ENCODE measurements at regions not wholly inside any gene's neighbourhood (a gene's known extent, or its start where the extent isn't known, plus 50 kb on each side); places are given as distances from the start of the nearest gene placed in this dataset.
"Not testable (repeated sequence)": the region's sequence is repeated elsewhere in the genome, so short reads cannot be mapped to it uniquely, and the experiment has no call there.

GRCh38 chrX:1093121-1093520 is 119.3 kb downstream of the CRLF2 start:
- H2AFZ ChIP-seq (ENCODE audit: low read length): peak overlapping the region; percentile 71
- H3K14ac ChIP-seq (ENCODE audit: low read length): no peak overlapping the region
- no peak overlapping the region for H3K27ac ChIP-seq (replicated peaks; ENCODE audit: low read length)
- H2BK12ac ChIP-seq (ENCODE audit: low read length): no peak overlapping the region
- no peak overlapping the region for H3K9ac ChIP-seq (ENCODE audit: low read depth, low read length, poor library complexity)
- no peak overlapping the region for H3K18ac ChIP-seq (ENCODE audit: low read length)
- no peak overlapping the region for H3K4me3 ChIP-seq (ENCODE audit: low read length in 2 of 2)
- no peak overlapping the region for H3K4ac ChIP-seq (ENCODE audit: low read length)
- H4K91ac ChIP-seq (ENCODE audit: low read depth, low read length, poor library complexity): no peak overlapping the region
- no peak overlapping the region for H3K4me2 ChIP-seq (ENCODE audit: insufficient read depth, low read length, poor library complexity, severe bottlenecking)
- H3K23ac ChIP-seq (ENCODE audit: low read depth, low read length, poor library complexity): no peak overlapping the region
- peaks cover 5 to 7% of the 10 kb centered on the region in 2 donors for H3K9me3 ChIP-seq (replicated peaks in 1 of 2; ENCODE audit: control insufficient read depth in 2 of 2, insufficient read depth in 1 of 2, low read depth in 1 of 2, low read length in 2 of 2)
- no peak overlapping the region for H4K8ac ChIP-seq (ENCODE audit: low read depth, low read length)
- no peaks in the 10 kb centered on the region for H3K27me3 ChIP-seq (ENCODE audit: control insufficient read depth in 3 of 3, insufficient read depth in 3 of 3, low read depth in 1 of 3, low read length in 3 of 3)
- H2BK5ac ChIP-seq (ENCODE audit: low read length): no peak overlapping the region
- H2BK15ac ChIP-seq (ENCODE audit: low read length): no peak overlapping the region
- no peak overlapping the region for H2BK120ac ChIP-seq (ENCODE audit: low read depth, low read length)
- peaks cover 1% of the 10 kb centered on the region for H3K79me1 ChIP-seq (ENCODE audit: low read depth, low read length)
- WGBS, 2 donors (ENCODE audit: extremely low coverage in 2 of 2, insufficient read length in 2 of 2, insufficient replicate concordance in 1 of 2): no CpG with 5 or more reads among the region's 14 CpGs
- H3K4me1 ChIP-seq (ENCODE audit: control insufficient read depth in 2 of 2, insufficient read depth in 1 of 2, low read depth in 1 of 2, low read length in 2 of 2): peaks cover 4 to 13% of the 10 kb centered on the region in 2 donors
- H3K36me3 ChIP-seq (replicated peaks in 1 of 2; ENCODE audit: control insufficient read depth in 2 of 2, insufficient read depth in 2 of 2, low read length in 2 of 2): no peaks in the 10 kb centered on the region
- H2AK5ac ChIP-seq (ENCODE audit: low read depth, low read length): no peak overlapping the region
- DNase-seq (ENCODE audit: low spot score): no peak

GRCh38 chrX:1086444-1087409 is 125.7 kb downstream of the CRLF2 start:
- Histone ChIP-seq H3K4me2 (ENCODE audit: insufficient read depth, low read length, poor library complexity, severe bottlenecking) (no peak overlapping the region), H3K18ac (ENCODE audit: low read length) (no peak overlapping the region), H3K79me1 (ENCODE audit: low read depth, low read length) (no peaks in the 10 kb centered on the region), H2BK15ac (ENCODE audit: low read length) (no peak overlapping the region), H4K8ac (ENCODE audit: low read depth, low read length) (no peak overlapping the region), H3K14ac (ENCODE audit: low read length) (no peak overlapping the region), H2BK5ac (ENCODE audit: low read length) (no peak overlapping the region), H3K27ac (replicated peaks; ENCODE audit: low read length) (no peak overlapping the region), H3K23ac (ENCODE audit: low read depth, low read length, poor library complexity) (no peak overlapping the region), H3K4me3 (ENCODE audit: low read length in 2 of 2) (no peak overlapping the region), H2AK5ac (ENCODE audit: low read depth, low read length) (no peak overlapping the region), H3K9me3 (replicated peaks in 1 of 2; ENCODE audit: control insufficient read depth in 2 of 2, insufficient read depth in 1 of 2, low read depth in 1 of 2, low read length in 2 of 2) (no peaks in the 10 kb centered on the region), H3K36me3 (replicated peaks in 1 of 2; ENCODE audit: control insufficient read depth in 2 of 2, insufficient read depth in 2 of 2, low read length in 2 of 2) (no peaks in the 10 kb centered on the region), H3K27me3 (ENCODE audit: control insufficient read depth in 3 of 3, insufficient read depth in 3 of 3, low read depth in 1 of 3, low read length in 3 of 3) (peaks cover 0 to 2% (median 0%) of the 10 kb centered on the region in 3 experiments), H3K9ac (ENCODE audit: low read depth, low read length, poor library complexity) (no peak overlapping the region), H4K91ac (ENCODE audit: low read depth, low read length, poor library complexity) (no peak overlapping the region), H2BK12ac (ENCODE audit: low read length) (no peak overlapping the region), H3K4me1 (ENCODE audit: control insufficient read depth in 2 of 2, insufficient read depth in 1 of 2, low read depth in 1 of 2, low read length in 2 of 2) (no peaks in the 10 kb centered on the region), H2AFZ (ENCODE audit: low read length) (no peak overlapping the region), H3K4ac (ENCODE audit: low read length) (no peak overlapping the region), H2BK120ac (ENCODE audit: low read depth, low read length) (no peak overlapping the region)
- WGBS, 2 donors (ENCODE audit: extremely low coverage in 2 of 2, insufficient read length in 2 of 2, insufficient replicate concordance in 1 of 2): no CpG with 5 or more reads among the region's 9 CpGs
- no peak for DNase-seq (ENCODE audit: low spot score)

GRCh38 chrX:1085871-1086270 is 126.6 kb downstream of the CRLF2 start:
- not testable (repeated sequence) for H2BK120ac ChIP-seq (ENCODE audit: low read depth, low read length); H2BK15ac ChIP-seq (ENCODE audit: low read length); H2BK12ac ChIP-seq (ENCODE audit: low read length); H4K91ac ChIP-seq (ENCODE audit: low read depth, low read length, poor library complexity); H3K9me3 ChIP-seq (replicated peaks in 1 of 2; ENCODE audit: control insufficient read depth in 2 of 2, insufficient read depth in 1 of 2, low read depth in 1 of 2, low read length in 2 of 2); H3K4me1 ChIP-seq (ENCODE audit: control insufficient read depth in 2 of 2, insufficient read depth in 1 of 2, low read depth in 1 of 2, low read length in 2 of 2); H2BK5ac ChIP-seq (ENCODE audit: low read length); H3K4ac ChIP-seq (ENCODE audit: low read length); DNase-seq (ENCODE audit: low spot score); H2AK5ac ChIP-seq (ENCODE audit: low read depth, low read length); H2AFZ ChIP-seq (ENCODE audit: low read length); H3K9ac ChIP-seq (ENCODE audit: low read depth, low read length, poor library complexity); H3K4me3 ChIP-seq (ENCODE audit: low read length in 2 of 2); H3K4me2 ChIP-seq (ENCODE audit: insufficient read depth, low read length, poor library complexity, severe bottlenecking); H3K79me1 ChIP-seq (ENCODE audit: low read depth, low read length); H3K36me3 ChIP-seq (replicated peaks in 1 of 2; ENCODE audit: control insufficient read depth in 2 of 2, insufficient read depth in 2 of 2, low read length in 2 of 2); H3K14ac ChIP-seq (ENCODE audit: low read length); H3K18ac ChIP-seq (ENCODE audit: low read length); H3K23ac ChIP-seq (ENCODE audit: low read depth, low read length, poor library complexity); H4K8ac ChIP-seq (ENCODE audit: low read depth, low read length); H3K27me3 ChIP-seq (ENCODE audit: control insufficient read depth in 3 of 3, insufficient read depth in 3 of 3, low read depth in 1 of 3, low read length in 3 of 3); H3K27ac ChIP-seq (replicated peaks; ENCODE audit: low read length)
- no CpG with 5 or more reads among the region's 2 CpGs for WGBS, 2 donors (ENCODE audit: extremely low coverage in 2 of 2, insufficient read length in 2 of 2, insufficient replicate concordance in 1 of 2)

- H3K4me3 ChIP-seq (ENCODE audit: low read length in 2 of 2): no peak overlapping the region
- H2BK5ac ChIP-seq (ENCODE audit: low read length): no peak overlapping the region
- no peak overlapping the region for H2AFZ ChIP-seq (ENCODE audit: low read length)
- H3K14ac ChIP-seq (ENCODE audit: low read length): no peak overlapping the region
- no CpG with 5 or more reads among the region's 6 CpGs for WGBS, 2 donors (ENCODE audit: extremely low coverage in 2 of 2, insufficient read length in 2 of 2, insufficient replicate concordance in 1 of 2)
- no peak overlapping the region for H3K23ac ChIP-seq (ENCODE audit: low read depth, low read length, poor library complexity)
- no peaks in the 10 kb centered on the region for H3K36me3 ChIP-seq (replicated peaks in 1 of 2; ENCODE audit: control insufficient read depth in 2 of 2, insufficient read depth in 2 of 2, low read length in 2 of 2)
- no peak overlapping the region for H2BK120ac ChIP-seq (ENCODE audit: low read depth, low read length)
- no peaks in the 10 kb centered on the region for H3K79me1 ChIP-seq (ENCODE audit: low read depth, low read length)
- H2BK15ac ChIP-seq (ENCODE audit: low read length): no peak overlapping the region
- H3K4me1 ChIP-seq (ENCODE audit: control insufficient read depth in 2 of 2, insufficient read depth in 1 of 2, low read depth in 1 of 2, low read length in 2 of 2): no peaks in the 10 kb centered on the region
- DNase-seq (ENCODE audit: low spot score): no peak
- peaks cover 0 to 2% (median 0%) of the 10 kb centered on the region in 3 experiments for H3K27me3 ChIP-seq (ENCODE audit: control insufficient read depth in 3 of 3, insufficient read depth in 3 of 3, low read depth in 1 of 3, low read length in 3 of 3)
- no peak overlapping the region for H3K4me2 ChIP-seq (ENCODE audit: insufficient read depth, low read length, poor library complexity, severe bottlenecking)
- no peaks in the 10 kb centered on the region for H3K9me3 ChIP-seq (replicated peaks in 1 of 2; ENCODE audit: control insufficient read depth in 2 of 2, insufficient read depth in 1 of 2, low read depth in 1 of 2, low read length in 2 of 2)
- H4K8ac ChIP-seq (ENCODE audit: low read depth, low read length): no peak overlapping the region
- H3K9ac ChIP-seq (ENCODE audit: low read depth, low read length, poor library complexity): no peak overlapping the region
- H3K4ac ChIP-seq (ENCODE audit: low read length): no peak overlapping the region
- no peak overlapping the region for H2AK5ac ChIP-seq (ENCODE audit: low read depth, low read length)
- H4K91ac ChIP-seq (ENCODE audit: low read depth, low read length, poor library complexity): no peak overlapping the region
- H3K18ac ChIP-seq (ENCODE audit: low read length): no peak overlapping the region
- H2BK12ac ChIP-seq (ENCODE audit: low read length): no peak overlapping the region
- H3K27ac ChIP-seq (replicated peaks; ENCODE audit: low read length): no peak overlapping the region
Measured at GRCh38 chrX:1084689-1085088, 127.8 kb downstream of the CRLF2 start.
